ENCODE measurements at regions not wholly inside any gene's neighbourhood (a gene's known extent, or its start where the extent isn't known, plus 50 kb on each side); places are given as distances from the start of the nearest gene placed in this dataset.

GRCh38 chr16:49929626-49930025, 73.7 kb upstream of the ZNF423 start:
- Histone ChIP-seq H3K4me1 (ENCODE audit: insufficient read depth) (no peaks in the 10 kb centered on the region), H3K4me2 (no peak overlapping the region), H3K9me2 (ENCODE audit: insufficient read depth) (no peaks in the 10 kb centered on the region), H3K36me3 (ENCODE audit: insufficient read depth) (no peaks in the 10 kb centered on the region), H2AFZ (no peak overlapping the region), H3K4me3 (no peak overlapping the region), H3F3A (replicated peaks; ENCODE audit: low read depth) (no peaks in the 10 kb centered on the region), H3K27ac (ENCODE audit: low read depth) (no peak overlapping the region), H3K27me3 (ENCODE audit: insufficient read depth) (no peaks in the 10 kb centered on the region), H3K79me2 (replicated peaks; ENCODE audit: insufficient read depth) (no peaks in the 10 kb centered on the region), H4K20me1 (replicated peaks; ENCODE audit: insufficient read depth) (no peaks in the 10 kb centered on the region)
- Mint-ChIP-seq H3K9me3 (no peaks in the 10 kb centered on the region; the same call in 2 of the 3 replicates), H3K4me1 (peaks cover 9% of the 10 kb centered on the region), H3K36me3 (ENCODE audit: low read depth) (no peaks in the 10 kb centered on the region), H3K4me3 (no peak overlapping the region), H3K27ac (no peak overlapping the region), H3K27me3 (ENCODE audit: insufficient read depth, low read depth, poor library complexity) (peaks cover 5% of the 10 kb centered on the region)
- TF ChIP-seq CTCF (conservative IDR thresholded peaks at IDR 0.05; ENCODE audit: low read depth in 2 of 2) (no peak), EZH2 (IDR thresholded peaks at IDR 0.05; ENCODE audit: low read depth, unreplicated experiment) (no peak), ZNF462 (CRISPR knock-in tag; IDR thresholded peaks at IDR 0.05) (no peak), ZNF114 (CRISPR knock-in tag; IDR thresholded peaks at IDR 0.05) (no peak), JUNB (IDR thresholded peaks at IDR 0.05; ENCODE audit: unreplicated experiment) (no peak), ZNF331 (CRISPR knock-in tag; IDR thresholded peaks at IDR 0.05; ENCODE audit: low read depth) (no peak), EZH2phosphoT487 (IDR thresholded peaks at IDR 0.05; ENCODE audit: unreplicated experiment) (no peak), STAT1 (IDR thresholded peaks at IDR 0.05; ENCODE audit: unreplicated experiment) (no peak), ETS1 (IDR thresholded peaks at IDR 0.05) (no peak), NANOG (IDR thresholded peaks at IDR 0.05; ENCODE audit: borderline replicate concordance) (no peak), POLR2AphosphoS5 (IDR thresholded peaks at IDR 0.05; ENCODE audit: low read depth) (no peak)
- no peak for DNase-seq (ENCODE audit: low spot score)
- ATAC-seq: no peak

Measured in GM23338 (cell line).